ENCODE measurements at regions not wholly inside any gene's neighbourhood (a gene's known extent, or its start where the extent isn't known, plus 50 kb on each side); places are given as distances from the start of the nearest gene placed in this dataset.

GRCh38 chr20:9966966-9967365 lies 67.8 kb upstream of the ANKEF1 start:
- TF ChIP-seq ZFX (IDR thresholded peaks at IDR 0.05) (no peak), CTCF (conservative IDR thresholded peaks at IDR 0.05) (peak; percentile 58)
- no peak overlapping the region for H3K27ac ChIP-seq

DNA sequence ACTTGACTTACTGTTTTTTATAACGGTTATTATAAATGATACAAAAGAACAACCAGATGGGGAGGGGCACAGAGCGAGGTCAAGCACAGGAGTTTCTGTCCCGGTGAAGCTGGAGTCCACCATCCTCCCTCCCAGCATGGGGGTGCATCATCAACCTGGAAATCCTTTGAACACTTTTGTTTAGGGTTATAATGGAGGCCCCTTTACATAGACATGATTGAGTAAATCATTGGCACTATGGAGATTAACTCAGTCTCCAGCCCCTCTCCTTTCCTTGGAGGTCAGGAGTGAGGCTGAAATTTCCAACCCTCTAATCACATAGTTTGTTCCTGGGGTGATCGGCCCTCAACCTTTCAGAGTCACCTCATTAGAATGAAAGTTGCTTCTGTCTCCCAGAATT lies 71.8 kb upstream of the ANKEF1 start:
- H3K27ac ChIP-seq: no peak overlapping the region
- TF ChIP-seq ZFX (IDR thresholded peaks at IDR 0.05) (no peak), CTCF (conservative IDR thresholded peaks at IDR 0.05) (no peak)

DNA sequence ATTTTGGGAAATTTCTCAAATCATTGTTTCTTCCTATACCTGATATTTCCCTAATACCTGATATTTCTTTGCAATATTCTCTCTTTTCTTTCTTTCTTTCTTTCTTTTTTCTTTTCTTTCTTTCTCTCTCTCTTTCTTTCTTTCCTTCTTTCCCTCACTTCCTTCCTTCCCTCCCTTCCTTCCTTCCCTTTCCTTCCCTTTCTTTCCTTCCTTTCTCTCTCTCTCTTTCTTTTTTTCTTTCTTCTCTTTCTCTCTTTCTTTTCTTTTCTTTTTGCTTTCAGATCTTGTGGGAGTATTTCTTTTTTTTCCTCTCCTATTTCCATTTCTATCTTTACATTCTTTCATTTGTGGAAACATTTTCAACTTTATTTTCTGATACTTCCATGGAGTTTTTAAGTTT lies 76.1 kb upstream of the ANKEF1 start:
- H3K27ac ChIP-seq: no peak overlapping the region
- TF ChIP-seq ZFX (IDR thresholded peaks at IDR 0.05) (no peak), CTCF (conservative IDR thresholded peaks at IDR 0.05) (no peak)

- no peak overlapping the region for H3K27ac ChIP-seq
- TF ChIP-seq CTCF (conservative IDR thresholded peaks at IDR 0.05) (no peak), ZFX (IDR thresholded peaks at IDR 0.05) (no peak)
Observed at GRCh38 chr20:9955646-9956045, 79.1 kb upstream of the ANKEF1 start.

DNA sequence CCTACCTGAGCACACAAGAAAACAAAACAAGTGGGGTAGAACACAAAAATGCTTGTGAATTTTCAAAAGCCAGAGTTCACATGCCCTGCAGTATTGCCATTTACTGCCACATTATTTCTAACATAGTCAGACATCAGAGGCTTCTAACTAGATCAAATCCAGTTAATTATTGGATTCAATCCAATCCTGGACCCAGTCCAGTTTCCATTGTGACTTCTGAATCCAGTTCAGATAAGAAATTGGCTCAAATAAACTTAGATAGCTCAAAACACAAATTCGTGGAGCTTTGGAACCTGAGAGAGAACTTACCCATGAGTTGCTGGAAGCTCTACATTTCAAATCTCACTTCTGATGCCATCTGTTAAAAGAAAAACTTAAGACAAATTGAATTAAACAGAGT lies 85.2 kb upstream of the ANKEF1 start:
- no peak for TF ChIP-seq CTCF (conservative IDR thresholded peaks at IDR 0.05)
- no peak overlapping the region for H3K27ac ChIP-seq

DNA sequence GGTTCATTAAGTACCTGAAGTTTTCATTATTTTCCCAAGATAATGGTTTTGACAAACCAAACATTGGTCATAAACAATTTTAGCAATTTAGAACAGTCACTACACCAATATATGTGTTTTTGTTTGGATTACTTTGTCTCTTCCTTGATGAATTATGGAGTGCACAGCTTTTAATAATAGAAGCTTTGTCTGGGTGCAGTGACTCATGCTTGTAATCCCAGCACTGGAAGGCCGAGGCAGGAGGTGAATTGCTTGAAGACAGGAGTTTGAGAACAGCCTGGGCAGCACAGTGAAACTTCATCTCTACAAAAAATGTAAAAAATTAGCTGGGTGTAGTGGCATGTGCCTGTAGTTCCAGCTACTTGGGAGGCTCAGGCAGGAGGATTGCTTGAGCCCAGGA lies 89.4 kb upstream of the ANKEF1 start:
- no peak for TF ChIP-seq ZFX (IDR thresholded peaks at IDR 0.05)
- no peak for TF ChIP-seq CTCF (conservative IDR thresholded peaks at IDR 0.05)

GRCh38 chr20:9942736-9943135 lies 92.1 kb upstream of the ANKEF1 start:
- no peak for TF ChIP-seq CTCF (conservative IDR thresholded peaks at IDR 0.05)
- no peak for TF ChIP-seq ZFX (IDR thresholded peaks at IDR 0.05)
- H3K27ac ChIP-seq: no peak overlapping the region

More for the DNA sequence above, 89.4 kb upstream of the ANKEF1 start:
- no peak overlapping the region for H3K27ac ChIP-seq
